GM18499 (cell line): ENCODE measurements at regions not wholly inside any gene's neighbourhood (a gene's known extent, or its start where the extent isn't known, plus 50 kb on each side); places are given as distances from the start of the nearest gene placed in this dataset.
"Not testable (repeated sequence)": the region's sequence is repeated elsewhere in the genome, so short reads cannot be mapped to it uniquely, and the experiment has no call there.

Source experiments
- ATAC-seq: cut with Tn5 transposase; IDR thresholded peaks from one replicate; pipeline ENCODE4 v1.9.1; 2021; ENCODE audit warnings: moderate number of reproducible peaks; ENCODE audit not compliant: insufficient read depth, unreplicated experiment

DNA sequence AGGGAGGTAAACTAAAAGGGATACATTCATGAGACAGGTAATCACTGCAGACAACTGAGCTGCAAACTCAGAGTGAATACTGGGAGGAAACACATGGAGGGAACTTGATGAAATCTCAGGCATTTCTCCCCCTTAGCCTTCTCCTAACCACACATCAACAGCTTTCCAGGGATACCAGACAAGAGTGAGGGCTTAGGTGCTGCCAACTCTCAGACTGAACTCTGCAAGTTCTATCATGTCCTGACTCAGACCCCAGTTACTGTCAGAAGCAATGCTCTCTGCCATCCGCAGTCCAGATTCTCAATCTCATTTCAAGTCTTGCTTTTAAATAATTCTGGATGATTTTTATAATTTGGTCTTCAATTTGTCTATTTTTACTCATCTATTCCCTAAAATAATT, 267.3 kb downstream of the LTN1 start:
- no peak for ATAC-seq

DNA sequence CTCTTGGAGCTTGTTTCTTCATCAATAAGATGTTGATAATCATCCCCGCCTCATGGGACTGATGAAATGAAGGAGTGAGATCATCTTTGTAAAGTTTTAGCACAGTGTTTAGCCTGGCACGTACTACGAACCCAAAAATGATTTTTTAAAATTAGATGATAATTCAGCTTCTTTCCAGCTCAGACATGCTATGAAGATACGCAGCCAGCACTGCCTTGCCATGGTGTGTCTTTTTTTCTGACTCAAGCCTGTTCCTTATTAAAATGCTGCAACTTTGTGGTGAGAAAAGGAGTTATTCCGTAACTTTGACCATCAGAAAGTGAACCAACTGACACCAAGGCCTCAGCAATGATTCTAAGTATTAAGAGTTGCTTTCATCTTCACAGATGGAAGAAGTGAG, 269.0 kb downstream of the LTN1 start:
- no peak for ATAC-seq

DNA sequence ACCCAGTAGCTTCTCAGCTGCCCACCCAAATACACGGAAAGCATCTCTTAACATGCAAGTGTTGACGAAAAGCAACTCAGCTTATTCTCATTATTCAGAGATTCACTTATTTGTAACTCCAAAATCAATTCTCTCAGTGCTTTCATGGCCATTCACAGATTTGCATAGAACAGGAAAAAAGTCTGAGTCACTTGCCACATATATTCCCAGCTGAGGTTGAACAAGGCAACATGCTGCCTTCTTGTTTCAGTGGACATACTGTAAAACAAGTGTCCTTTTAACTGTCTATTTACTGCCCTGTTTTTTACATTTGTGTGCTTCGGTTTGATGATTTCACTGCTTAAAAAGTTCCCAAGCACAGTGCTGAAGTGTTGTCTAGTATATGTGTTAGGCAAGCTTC, 273.0 kb downstream of the LTN1 start:
- ATAC-seq, result no peak

DNA sequence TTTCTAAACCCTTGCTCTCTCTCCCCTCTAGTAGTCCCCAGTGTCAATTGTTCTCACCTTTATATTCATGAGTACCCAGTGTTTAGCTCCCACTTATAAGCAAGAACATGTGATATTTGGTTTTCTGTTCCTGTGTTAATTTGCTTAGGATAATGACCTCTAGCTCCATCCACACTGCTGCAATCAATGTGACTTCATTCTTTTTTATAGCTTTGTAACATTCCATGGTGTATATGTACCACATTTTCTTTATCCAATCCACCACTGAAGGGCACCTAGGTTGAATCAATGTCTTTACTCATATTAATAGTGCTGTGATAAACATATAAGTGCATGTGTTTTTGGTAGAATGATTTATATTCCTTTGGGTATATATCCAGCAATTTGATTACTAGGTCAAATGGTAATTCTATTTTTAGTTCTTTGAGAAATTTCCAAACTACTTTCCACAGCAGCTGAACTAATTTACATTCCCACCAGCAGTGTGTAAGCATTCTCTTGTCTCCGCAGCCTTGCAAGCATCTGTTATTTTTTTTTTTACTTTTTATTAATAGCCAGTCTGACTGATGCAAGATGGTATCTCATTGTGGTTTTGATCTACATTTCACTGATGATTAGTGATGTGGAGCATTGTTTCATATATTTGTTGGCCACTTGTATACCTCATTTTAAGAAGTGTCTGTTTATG, 277.8 kb downstream of the LTN1 start:
- ATAC-seq, result no peak

DNA sequence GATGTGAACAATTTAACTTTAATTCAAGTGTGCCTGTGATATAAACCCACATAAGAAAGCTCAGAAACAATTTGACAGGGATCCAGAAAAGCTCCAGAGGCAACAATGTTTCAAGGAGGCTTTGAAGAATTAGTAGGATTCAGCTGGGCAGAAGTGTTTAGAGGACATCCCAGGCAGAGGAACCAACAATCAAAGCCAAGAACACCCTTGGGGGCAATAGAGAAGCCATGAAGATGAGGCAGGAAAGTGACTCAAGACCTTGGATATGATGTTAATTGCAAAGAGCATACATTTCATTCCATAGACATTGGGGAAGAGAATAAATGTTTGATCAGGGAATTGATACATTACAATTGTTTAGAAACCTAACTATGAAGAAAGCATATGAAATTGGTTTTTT, 280.3 kb downstream of the LTN1 start:
- no peak for ATAC-seq

DNA sequence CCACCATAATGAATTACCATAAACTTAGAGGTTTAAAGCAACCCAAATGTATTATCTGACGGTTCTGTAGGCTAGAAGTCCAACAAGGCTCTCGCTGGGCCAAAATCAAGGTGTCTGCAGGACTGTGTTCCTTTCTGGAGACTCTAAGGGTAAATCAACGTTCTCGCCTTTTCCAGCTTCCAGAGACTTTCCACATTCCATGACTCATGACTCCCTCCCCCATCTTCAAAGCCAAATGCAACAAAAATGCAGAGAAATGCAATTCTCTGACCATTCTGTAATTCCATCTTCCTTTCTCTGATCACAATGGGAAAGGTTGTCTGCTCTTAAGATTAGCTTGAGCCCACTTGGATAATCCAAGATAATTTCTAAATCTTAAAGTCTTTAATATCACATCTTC, 287.1 kb downstream of the LTN1 start:
- ATAC-seq, result no peak

DNA sequence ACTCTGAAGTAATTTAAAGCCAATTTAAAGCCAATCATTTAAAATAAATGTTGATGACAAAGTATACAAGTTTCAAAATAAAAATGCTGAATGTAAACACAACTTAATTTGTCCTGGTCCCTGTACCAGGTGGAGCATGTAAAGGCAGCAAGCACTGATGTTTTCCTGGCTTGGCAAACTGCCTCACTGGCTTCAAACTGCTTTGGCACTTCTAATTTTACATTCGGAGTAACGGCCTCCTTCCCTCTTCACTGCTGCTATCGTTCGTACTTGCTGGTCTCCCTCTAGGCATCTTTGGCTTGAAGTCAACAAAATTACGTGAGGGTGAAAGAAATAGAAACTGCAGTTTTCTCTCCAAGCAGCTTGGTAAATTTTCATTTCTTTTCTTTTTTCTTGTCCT, 287.9 kb downstream of the LTN1 start:
- no peak for ATAC-seq

DNA sequence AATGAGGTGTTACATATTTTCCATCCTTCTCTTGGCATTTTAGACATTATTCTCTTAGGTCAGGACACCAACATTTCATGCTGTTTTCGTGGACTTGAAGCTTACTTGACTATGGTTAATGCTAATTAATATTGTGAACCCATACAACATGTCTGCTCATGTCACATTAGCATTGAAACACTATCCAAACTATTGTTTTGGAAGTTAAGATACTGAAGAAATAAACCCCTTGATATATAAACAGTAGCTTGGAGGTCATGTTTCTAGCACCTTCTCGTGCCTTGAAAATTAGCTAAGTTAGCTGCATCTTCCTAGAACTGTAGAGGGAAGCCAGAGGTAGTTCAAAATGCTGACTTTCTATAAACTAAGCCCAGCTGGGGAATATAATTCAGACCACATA, 288.8 kb downstream of the LTN1 start:
- ATAC-seq, result no peak

DNA sequence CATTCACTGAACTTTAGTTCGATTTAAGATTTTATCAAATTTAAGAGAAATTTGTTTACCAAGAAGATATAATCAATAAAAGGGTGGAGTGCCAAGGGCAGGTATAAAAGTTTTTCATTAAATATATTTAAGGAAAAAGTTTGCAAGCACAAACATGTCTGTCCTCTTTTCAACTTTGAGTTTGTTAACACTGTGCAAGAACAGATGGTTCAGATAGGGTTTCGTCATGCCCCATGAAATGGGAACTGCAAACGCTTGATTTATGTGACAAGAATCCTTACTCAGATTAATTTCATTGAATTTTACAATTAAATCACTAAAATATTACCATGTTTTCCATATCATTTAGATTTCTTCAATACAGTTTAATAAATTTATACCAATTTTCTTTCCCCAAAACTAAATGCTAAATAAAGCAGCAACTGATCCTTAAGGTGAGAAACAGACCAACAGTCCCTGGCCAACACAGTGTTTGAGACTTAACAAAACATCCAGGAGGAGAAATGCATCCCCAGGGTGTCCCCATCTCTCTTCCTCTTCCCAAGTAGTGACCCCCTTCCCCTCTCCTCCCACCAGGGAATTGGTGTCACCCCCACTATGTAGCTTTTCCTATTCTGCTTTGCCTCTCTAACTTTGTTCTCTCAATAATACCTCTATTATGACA, 292.9 kb downstream of the LTN1 start:
- no peak for ATAC-seq

DNA sequence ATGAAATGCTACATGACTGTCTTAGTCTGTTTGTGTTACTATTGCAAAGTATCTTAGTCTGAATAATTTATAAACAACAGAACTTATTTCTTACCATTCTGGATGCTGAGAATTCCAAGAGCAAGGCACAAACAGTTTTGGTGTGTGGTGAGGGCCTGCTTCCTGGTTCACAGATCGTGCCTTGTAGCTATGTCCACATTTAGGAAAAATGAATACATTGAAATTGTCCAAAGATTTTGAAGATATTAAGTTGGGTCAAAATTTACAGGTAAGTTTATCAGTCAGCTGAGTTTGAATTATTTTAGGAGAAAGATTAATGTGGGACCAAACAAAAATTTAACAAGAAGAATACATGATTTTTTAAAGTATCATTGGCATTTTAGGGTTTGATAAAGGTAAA, 293.5 kb downstream of the LTN1 start:
- no peak for ATAC-seq

DNA sequence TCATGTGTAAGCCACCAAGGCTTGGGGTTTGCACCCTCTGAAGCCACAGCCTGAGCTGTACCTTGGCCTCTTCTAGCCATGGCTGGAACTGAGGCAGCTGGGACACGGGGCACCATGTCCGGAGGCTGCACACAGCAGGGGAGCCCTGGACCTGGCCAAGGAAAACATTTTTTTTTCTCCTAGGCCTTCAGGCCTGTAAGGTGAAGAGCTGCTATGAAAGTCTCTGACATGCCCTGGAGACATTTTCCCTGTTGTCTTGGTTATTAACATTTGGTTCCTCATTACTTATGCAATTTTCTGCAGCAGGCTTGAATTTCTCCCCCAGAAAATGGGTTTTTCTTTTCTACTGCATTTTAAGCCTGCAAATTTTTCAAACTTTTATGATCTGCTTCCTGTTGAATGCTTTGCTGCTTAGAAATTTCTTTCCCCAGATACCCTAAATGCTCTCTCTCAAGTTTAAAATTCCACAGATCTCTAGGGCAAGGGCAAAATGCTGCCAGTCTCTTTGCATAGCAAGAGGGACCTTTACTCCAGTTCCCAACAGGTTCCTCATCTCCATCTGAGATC, 295.8 kb downstream of the LTN1 start:
- no peak for ATAC-seq

DNA sequence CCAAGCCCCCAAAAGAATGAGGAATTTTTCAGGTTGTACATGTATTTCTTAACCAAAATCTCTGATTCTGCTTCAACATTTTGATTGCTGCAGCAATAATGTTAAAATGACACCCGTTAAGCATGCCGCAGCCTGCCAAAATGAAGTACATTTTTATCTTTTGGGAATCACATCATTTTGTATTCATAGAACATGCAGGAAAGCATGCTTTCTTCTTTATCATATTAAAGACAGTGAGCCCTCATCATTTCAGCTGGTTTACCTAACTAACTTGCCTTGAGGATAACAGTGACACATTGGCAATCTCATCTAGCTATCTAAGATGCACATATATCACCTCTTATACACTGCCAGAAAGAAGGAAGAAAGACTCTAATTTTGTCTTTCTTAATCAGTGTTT, 299.2 kb downstream of the LTN1 start:
- no peak for ATAC-seq

DNA sequence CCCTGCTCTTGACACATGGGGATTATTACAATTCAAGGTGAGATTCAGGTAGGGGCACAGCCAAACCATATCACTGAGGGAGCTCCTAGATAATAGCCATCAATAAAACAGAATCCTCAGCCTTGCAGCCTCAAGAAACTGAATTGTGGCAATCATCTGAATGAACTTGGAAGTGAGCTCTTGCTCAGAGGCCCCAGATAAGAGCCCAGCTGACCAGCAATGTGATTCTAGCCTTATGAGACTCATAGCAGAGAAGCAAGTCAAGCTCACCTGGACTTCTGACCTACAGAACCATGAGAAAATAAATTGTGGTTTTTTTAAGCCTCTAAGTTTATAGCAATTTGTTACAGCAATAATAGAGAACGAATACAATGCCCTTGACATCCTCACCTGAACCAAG, 302.5 kb downstream of the LTN1 start:
- ATAC-seq, result no peak

DNA sequence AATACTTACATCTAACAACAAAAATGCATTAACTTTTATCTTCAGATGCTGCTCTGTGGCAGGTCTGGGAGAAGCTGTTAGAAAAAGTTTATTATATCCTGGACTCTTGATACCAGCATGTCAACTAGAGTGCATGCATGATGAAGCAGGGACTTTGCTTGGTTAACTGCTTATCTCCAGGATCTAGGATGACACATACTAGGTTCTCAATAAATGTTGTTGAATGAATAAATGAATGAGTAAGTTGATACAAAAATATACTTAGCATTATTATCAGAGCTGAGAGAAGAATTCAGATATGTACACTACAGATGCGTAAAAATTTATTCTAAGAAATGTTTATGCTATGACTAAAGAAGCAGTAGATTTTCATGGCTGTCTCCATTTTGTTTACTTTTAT, 304.3 kb downstream of the LTN1 start:
- no peak for ATAC-seq

DNA sequence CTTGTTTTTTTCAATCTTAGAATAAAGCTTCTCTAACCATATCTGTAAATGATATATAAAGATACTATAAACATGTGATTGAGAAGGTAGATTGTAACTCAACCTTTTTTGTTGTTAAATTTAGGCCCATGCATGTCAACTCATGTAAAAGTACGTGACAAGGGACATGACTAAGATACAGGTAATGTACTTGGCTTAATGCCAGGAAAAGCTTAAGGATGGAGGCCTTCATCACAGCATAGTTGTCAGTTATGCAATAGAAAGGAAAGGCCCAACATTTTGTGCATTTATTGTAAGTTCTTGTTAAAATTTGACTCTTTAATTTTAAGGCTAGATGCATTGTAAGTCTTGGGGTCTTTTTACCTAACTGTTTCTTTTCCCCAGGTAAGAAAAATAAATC, 305.1 kb downstream of the LTN1 start:
- ATAC-seq, result no peak

DNA sequence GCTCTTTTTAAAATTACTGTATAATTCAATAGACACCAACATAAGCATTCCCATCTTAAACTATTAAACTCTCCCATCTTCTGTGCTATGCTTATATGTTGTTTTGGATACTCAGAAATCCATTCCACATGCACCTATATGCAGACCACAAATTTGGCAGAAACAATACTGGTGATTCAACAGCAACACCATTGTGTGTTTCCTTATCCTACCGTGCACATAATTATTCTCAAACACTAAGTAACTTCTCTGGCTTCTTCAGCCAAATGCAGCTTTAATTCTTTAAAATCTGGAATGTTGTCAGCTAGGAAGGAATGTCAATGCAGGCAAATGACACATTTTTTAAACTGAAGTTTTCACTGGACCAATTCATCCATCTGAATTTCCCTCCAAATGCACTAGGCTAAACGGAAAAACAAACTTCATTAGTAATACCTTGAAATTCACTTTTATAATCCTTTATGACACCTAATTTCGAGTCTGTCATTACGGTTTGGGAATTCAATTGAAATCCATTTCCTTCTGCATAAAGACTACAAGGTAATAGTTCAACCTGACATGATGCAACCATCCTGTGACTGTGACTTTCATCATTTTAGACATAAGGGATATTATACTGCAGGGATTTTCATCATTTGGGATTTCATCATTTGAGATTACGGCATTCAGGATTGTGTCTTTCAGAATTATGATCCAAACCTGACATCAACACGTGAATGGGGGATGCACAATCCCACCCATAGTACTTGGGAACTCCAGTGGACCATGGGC, 308.5 kb downstream of the LTN1 start:
- no peak for ATAC-seq

DNA sequence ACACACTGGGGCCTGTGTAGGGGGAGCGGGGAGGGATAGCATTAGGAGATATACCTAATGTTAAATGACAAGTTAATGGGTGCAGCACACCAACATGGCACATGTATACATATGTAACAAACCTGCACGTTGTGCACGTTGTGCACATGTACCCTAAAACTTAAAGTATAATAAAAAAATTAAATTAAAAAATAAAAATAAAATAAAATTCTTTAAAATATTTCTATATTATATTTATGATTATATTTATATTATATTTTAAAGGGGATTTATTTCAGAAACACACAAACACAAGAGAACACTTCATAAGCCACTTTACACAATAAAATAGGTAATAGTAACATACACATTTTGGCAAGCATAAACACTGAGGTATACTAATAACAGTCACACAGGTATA, 309.8 kb downstream of the LTN1 start:
- ATAC-seq, result not testable (repeated sequence)

DNA sequence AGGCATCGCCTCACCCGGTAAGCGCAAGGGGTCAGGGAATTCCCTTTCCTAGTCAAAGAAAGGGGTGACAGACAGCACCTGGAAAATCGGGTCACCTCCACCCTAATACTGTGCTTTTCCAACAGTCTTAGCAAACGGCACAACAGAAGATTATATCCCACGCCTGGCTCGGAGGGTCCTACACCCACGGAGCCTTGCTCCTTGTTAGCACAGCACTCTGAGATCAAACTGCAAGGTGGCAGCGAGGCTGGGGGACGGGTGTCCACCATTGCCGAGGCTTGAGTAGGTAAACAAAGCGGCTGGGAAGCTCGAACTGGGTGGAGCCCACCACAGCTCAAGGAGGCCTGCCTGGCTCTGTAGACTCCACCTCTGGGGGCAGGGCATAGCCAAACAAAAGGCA, 315.6 kb downstream of the LTN1 start:
- not testable (repeated sequence) for ATAC-seq

DNA sequence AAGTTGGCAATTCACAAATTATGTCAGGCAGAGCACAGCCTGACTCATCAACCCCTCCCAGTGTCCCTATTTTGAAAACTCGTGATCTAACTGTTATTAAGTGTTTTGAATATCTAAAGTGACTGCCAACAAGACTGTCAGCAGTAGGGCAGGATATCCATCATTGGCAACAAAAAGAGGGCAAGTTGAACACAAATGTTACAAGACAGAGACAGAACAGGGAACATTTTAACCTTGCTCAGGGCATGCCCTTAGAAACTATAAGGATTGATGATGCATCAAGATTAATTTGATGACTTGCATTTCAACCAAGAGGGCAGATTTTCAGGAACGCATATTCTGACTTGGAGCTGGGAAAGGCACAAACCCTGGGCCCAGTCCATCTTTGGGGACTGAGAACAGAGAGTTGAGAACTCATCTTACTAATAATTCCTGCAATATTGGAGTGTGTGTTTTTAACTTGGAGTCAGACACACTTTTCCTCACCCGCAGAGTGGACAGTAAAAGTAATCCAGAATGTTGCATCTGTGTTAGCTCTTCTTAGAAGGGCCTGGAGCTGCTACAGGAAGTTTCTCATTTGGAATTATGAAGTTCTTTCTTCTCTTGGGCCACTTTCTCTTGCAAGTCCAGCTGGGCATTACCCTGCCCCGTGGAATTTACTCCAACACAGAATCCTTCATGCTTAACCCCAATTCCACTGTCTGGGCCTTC, 317.2 kb downstream of the LTN1 start:
- ATAC-seq, result no peak

DNA sequence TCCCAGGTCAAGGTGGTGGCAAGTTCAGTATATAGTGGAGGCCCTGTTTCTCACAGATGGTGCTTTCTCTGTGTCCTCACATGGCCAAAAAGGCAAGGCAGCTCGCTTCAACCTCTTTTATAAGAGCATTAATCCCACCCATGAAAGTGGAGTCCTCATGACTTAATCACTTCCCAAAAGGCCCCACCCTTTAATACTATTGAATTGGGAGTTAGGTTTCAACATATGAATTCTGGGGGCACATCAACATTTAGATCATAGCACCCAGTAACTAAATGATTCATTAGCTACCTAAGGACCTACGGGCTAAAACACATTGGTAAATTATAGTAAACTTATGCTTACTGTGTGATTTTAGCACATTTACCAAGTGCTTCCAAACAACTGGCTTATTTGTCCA, 317.9 kb downstream of the LTN1 start:
- no peak for ATAC-seq
